AG08396 (cell line): ENCODE measurements at regions not wholly inside any gene's neighbourhood (a gene's known extent, or its start where the extent isn't known, plus 50 kb on each side); places are given as distances from the start of the nearest gene placed in this dataset.
A peak's percentile ranks its signal among the peaks of the same experiment; 100 is the strongest.

Source experiments
- DNase-seq: peaks from one replicate; pipeline ENCODE4 v3.0.0; 2012; ENCODE audit warnings: low spot score, mixed read lengths

DNA sequence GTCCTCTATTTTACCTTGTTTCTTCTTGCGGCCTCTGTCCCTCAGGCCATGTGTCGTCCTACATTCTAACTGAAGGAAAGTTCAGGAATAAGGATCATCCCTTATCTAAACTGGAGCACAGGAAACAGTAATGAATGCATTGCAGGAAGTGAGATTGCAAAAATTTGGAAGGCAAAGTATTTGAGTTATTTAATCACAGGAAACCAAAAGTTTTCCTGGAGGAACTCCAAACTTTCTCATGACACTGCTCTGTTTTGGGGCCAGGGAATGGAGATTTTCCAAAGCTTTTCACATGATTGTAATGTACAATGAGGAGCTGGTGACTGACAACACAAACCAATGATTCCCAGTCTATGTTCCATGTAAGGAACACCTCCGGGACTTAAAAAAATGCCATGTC, 57.8 kb upstream of the PLSCR4 start:
- peak; percentile 46 for DNase-seq

DNA sequence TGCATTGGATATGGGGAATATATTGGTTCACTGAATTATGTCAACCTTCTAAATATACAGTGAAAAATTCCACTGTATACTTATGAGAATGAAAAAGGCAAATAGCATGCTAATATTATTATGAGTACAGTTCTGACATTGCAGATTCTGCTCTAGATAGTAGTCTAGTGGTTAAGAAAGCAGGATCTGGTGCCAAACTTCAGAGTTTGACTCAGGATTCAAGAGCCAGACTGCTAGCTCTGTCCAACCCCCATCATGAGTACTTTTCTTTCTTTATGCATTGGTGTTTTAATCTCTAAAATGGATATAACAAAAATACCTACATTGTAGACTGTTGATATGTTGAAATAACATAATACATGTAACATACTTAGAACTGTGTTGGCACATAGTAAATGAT, 57.3 kb upstream of the PLSCR4 start:
- DNase-seq: peak; percentile 43

DNA sequence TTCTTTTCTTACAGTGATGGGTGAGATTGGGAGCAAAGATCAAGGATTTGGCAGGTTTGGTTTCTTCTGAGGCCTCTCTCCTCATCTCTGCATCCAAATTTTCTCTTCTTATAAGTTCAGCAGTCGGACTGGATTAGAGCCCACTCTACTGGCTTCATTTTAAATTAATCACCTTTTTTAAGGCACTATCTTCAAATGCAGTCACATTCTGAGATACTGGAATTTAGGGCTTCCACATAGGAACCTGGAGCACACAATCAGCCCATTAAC, 56.5 kb upstream of the PLSCR4 start:
- no peak for DNase-seq

DNA sequence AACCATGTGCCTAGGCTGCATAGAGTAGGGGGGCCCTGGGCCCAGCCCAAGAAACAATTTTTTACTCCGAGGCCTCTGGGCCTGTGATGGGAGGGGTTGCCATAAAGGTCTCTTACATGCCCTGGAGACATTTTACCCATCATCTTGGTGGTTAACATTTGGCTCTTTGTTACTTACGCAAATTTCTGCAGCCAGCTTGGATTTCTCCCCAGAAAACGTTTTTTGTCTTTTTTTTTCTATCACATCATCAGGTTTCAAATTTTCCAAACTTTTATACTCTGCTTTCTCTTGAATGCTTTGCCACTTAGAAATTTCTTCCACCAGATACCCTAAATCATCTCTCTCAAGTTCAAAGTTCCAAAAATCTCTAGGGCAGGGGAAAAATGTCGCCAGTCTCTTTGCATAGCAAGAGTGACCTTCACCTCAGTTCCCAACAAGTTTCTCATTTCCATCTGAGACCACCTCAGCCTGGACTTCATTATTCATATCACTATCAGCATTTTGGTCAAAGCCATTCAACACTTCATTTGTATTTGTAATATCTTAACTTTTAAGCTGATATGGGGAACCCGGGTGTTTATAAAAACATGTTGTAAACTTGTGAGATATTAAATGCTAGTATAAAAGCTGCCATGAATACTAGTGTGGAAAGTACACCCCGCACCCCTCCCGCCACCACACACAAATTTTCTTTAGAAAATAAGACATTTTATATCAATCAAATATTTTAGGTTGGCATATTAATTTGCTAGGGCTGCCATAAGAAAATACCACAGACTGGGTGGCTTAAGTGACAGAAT, 56.0 kb upstream of the PLSCR4 start:
- no peak for DNase-seq

DNA sequence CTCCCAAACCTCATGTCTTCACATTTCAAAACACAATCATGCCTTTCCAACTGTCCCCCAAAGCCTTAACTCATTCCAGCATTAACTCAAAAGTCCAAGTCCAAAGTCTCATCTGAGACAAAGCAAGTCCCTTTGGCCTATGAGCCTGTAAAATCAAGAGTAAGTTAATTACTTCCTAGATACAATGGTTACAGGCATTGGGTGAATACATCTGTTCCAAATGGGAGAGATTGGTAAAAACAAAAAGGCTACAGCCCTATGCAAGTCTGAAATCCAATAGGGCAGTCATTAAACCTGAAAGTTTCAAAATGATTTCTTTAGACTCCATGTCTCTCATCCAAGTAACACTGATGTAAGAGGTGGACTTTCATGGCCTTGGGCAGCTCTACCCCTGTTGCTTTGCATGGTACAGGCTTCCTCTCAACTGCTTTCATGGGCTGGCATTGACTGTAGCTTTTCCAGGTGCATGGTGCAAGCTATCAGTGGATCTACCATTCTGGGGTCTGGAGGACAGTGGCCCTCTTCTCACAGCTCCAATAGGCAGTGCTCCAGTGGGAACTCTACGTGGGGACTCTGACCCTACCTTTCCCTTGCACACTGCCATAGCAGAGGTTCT, 55.0 kb upstream of the PLSCR4 start:
- no peak for DNase-seq

DNA sequence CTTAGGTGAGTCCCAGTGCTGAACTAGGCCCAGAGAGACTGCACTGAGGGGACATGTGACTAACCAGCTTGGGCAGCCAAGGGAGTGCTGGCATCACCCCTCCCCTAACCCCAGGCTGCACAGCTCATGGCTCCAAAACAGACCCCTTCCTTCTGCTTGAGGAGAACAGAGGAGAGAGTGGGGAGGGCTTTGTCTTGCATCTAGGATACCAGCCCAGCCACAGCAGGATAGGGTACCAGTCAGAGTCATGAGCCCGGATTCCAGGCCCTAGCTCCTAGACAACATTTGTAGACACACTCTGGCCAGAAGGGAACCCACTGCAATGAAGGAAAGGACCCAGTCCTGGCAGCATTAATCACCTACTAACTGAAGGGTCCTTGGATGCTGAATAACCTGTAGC, 49.9 kb upstream of the PLSCR4 start:
- no peak for DNase-seq
